Fibroblast of lung (primary cell): ENCODE measurements at regions not wholly inside any gene's neighbourhood (a gene's known extent, or its start where the extent isn't known, plus 50 kb on each side); places are given as distances from the start of the nearest gene placed in this dataset.

Experiments used
- DNase-seq, 2 donors: peaks; one replicate each; pipeline versions ENCODE4 v3.0.0 to v3.0.0-alpha.2; 2010; ENCODE audit warnings: low read depth in 2 of 2
- H2AFZ ChIP-seq: 2 replicates; pipeline ENCODE4 v1.5.1; 2012; ENCODE audit warnings: low read length, control low read depth, inconsistent platforms
- H3K27ac ChIP-seq: 2 replicates; pipeline ENCODE4 v1.5.1; 2011; ENCODE audit warnings: low read length, control low read depth; ENCODE audit not compliant: insufficient read depth
- H3K27me3 ChIP-seq: 2 replicates; pipeline ENCODE4 v1.5.1; 2011; ENCODE audit warnings: mild to moderate bottlenecking, low read length; ENCODE audit not compliant: control insufficient read depth, insufficient read depth
- H3K36me3 ChIP-seq: 2 replicates; pipeline ENCODE4 v1.5.1; 2011; ENCODE audit warnings: low read length; ENCODE audit not compliant: control insufficient read depth, insufficient read depth
- H3K4me1 ChIP-seq: 2 replicates; pipeline ENCODE4 v1.5.1; 2011; ENCODE audit warnings: low read length; ENCODE audit not compliant: control insufficient read depth, insufficient read depth; ENCODE audit errors: extremely low read depth
- H3K4me2 ChIP-seq: 2 replicates; pipeline ENCODE4 v1.5.1; 2011; ENCODE audit warnings: low read length, control low read depth; ENCODE audit not compliant: insufficient read depth; ENCODE audit errors: extremely low read depth
- H3K4me3 ChIP-seq, 4 experiments: fragments of 200-600 bp in 1 of 4; sonication (generic) in 1 of 4; replicated peaks in 1 of 4; 2 replicates each; pipeline ENCODE4 v1.5.1; 2011 to 2016; ENCODE audit warnings: low read length in 4 of 4, low read depth in 3 of 4, mild to moderate bottlenecking in 3 of 4, control low read depth in 2 of 4, inconsistent platforms in 1 of 4, mixed read lengths in 1 of 4; ENCODE audit not compliant: insufficient read depth in 1 of 4; ENCODE audit errors: control extremely low read depth in 1 of 4
- H3K79me2 ChIP-seq: 2 replicates; pipeline ENCODE4 v1.5.1; 2012; ENCODE audit warnings: mild to moderate bottlenecking, low read length, inconsistent platforms; ENCODE audit not compliant: control insufficient read depth, insufficient read depth
- H3K9ac ChIP-seq: 2 replicates; pipeline ENCODE4 v1.5.1; 2011; ENCODE audit warnings: mild to moderate bottlenecking, low read length, control low read depth; ENCODE audit not compliant: insufficient read depth
- H3K9me3 ChIP-seq: 2 replicates; pipeline ENCODE4 v1.5.1; 2012; ENCODE audit warnings: low read depth, low read length; ENCODE audit not compliant: control insufficient read depth, insufficient read depth
- H4K20me1 ChIP-seq: 2 replicates; pipeline ENCODE4 v1.5.1; 2011; ENCODE audit warnings: low read length; ENCODE audit not compliant: control insufficient read depth, insufficient read depth; ENCODE audit errors: extremely low read depth
- EZH2 ChIP-seq: IDR thresholded peaks from 2 replicates; pipeline ENCODE4 v1.5.1; 2012; ENCODE audit warnings: low read length, control low read depth, mild to moderate bottlenecking; ENCODE audit errors: missing control alignments
- TF ChIP-seq, protein P1 (sequence below), 2 donors: IDR thresholded peaks in 1 of 2; conservative IDR thresholded peaks in 1 of 2; 1 replicate in 1 of 2; 2 replicates in 1 of 2; pipeline ENCODE4 v1.5.1; 2011 to 2012; ENCODE audit warnings: low read length in 2 of 2, control low read depth in 1 of 2, inconsistent platforms in 1 of 2, low read depth in 1 of 2, mild to moderate bottlenecking in 1 of 2

DNA sequence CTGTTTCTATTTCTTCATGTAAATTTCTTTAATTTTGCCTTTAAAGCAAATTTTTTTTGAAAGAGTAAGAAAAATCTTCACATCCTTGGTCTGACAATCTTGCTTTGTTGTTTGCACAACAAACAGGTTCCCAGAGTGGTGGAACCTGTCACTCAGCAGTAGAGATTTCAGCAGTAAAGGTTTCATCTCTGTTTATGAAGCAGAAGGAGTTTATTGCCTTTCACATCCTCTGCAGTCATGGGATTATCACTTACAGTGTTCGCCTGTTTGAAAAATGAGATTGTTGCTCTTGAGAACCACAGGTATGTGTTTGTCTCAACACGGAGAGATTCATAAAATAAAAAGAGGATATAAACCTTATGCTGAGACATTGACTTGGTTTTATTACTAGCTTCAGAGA lies 342.6 kb downstream of the IPMK start:
- no peak overlapping the region for H3K9ac ChIP-seq
- H2AFZ ChIP-seq, result no peak overlapping the region
- no peaks in the 10 kb centered on the region for H3K79me2 ChIP-seq
- H3K4me3 ChIP-seq, result no peak overlapping the region
- TF ChIP-seq, protein P1, sequence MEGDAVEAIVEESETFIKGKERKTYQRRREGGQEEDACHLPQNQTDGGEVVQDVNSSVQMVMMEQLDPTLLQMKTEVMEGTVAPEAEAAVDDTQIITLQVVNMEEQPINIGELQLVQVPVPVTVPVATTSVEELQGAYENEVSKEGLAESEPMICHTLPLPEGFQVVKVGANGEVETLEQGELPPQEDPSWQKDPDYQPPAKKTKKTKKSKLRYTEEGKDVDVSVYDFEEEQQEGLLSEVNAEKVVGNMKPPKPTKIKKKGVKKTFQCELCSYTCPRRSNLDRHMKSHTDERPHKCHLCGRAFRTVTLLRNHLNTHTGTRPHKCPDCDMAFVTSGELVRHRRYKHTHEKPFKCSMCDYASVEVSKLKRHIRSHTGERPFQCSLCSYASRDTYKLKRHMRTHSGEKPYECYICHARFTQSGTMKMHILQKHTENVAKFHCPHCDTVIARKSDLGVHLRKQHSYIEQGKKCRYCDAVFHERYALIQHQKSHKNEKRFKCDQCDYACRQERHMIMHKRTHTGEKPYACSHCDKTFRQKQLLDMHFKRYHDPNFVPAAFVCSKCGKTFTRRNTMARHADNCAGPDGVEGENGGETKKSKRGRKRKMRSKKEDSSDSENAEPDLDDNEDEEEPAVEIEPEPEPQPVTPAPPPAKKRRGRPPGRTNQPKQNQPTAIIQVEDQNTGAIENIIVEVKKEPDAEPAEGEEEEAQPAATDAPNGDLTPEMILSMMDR (conservative IDR thresholded peaks at IDR 0.05 in 1 of 2, IDR thresholded peaks at IDR 0.05 in 1 of 2; ENCODE audit: low read depth in 1 of 2, low read length in 2 of 2), result no peak
- TF ChIP-seq EZH2, result no peak
- peak in 1 of 2 donors; percentile 24 for DNase-seq
- H3K4me2 ChIP-seq, result no peak overlapping the region
- no peaks in the 10 kb centered on the region for H3K27me3 ChIP-seq
- H3K4me1 ChIP-seq, result no peaks in the 10 kb centered on the region
- H3K9me3 ChIP-seq, result no peaks in the 10 kb centered on the region
- no peaks in the 10 kb centered on the region for H4K20me1 ChIP-seq
- no peak overlapping the region for H3K27ac ChIP-seq
- no peaks in the 10 kb centered on the region for H3K36me3 ChIP-seq

DNA sequence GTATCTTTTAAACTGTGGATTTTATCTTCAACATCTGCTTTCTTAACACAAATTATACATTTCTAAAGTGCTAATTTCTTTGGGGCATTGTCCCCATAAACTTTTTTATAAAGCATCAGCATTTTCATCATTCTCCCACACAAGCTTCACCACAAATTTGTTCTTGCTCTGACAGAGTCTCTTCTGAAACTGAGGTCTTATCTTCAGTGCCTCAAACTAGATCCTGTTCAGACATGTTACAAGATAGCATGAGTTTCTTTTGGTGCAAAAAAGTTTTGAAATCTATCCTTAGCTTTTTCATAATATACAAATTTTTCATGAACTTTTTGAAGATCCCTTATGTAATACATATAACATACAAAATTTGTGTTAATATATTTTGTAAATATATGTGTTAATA lies 346.6 kb downstream of the IPMK start:
- Histone ChIP-seq H3K4me1 (no peaks in the 10 kb centered on the region), H3K9me3 (no peaks in the 10 kb centered on the region)

GRCh38 chr10:57919864-57920263 lies 347.8 kb downstream of the IPMK start:
- Histone ChIP-seq H3K27ac (no peak overlapping the region), H3K79me2 (no peaks in the 10 kb centered on the region), H3K4me1 (no peaks in the 10 kb centered on the region), H3K9me3 (no peaks in the 10 kb centered on the region), H4K20me1 (no peaks in the 10 kb centered on the region), H3K36me3 (no peaks in the 10 kb centered on the region), H2AFZ (no peak overlapping the region), H3K4me2 (no peak overlapping the region), H3K27me3 (no peaks in the 10 kb centered on the region), H3K9ac (no peak overlapping the region), H3K4me3 (no peak overlapping the region)
- DNase-seq, result no peak
- no peak for TF ChIP-seq EZH2
- TF ChIP-seq, protein P1 (conservative IDR thresholded peaks at IDR 0.05 in 1 of 2, IDR thresholded peaks at IDR 0.05 in 1 of 2; ENCODE audit: low read depth in 1 of 2, low read length in 2 of 2), result no peak

More for the DNA sequence above, 346.6 kb downstream of the IPMK start:
- H3K4me2 ChIP-seq, result no peak overlapping the region
- no peaks in the 10 kb centered on the region for H4K20me1 ChIP-seq
- no peaks in the 10 kb centered on the region for H3K79me2 ChIP-seq
- no peak for DNase-seq
- no peak overlapping the region for H2AFZ ChIP-seq
- no peak for TF ChIP-seq EZH2
- TF ChIP-seq, protein P1 (conservative IDR thresholded peaks at IDR 0.05 in 1 of 2, IDR thresholded peaks at IDR 0.05 in 1 of 2; ENCODE audit: low read depth in 1 of 2, low read length in 2 of 2), result no peak
- H3K9ac ChIP-seq, result no peak overlapping the region
- no peak overlapping the region for H3K4me3 ChIP-seq
- H3K27ac ChIP-seq, result no peak overlapping the region
- H3K27me3 ChIP-seq, result no peaks in the 10 kb centered on the region
- no peaks in the 10 kb centered on the region for H3K36me3 ChIP-seq
